Neural cell (in vitro differentiated cells): ENCODE measurements at regions not wholly inside any gene's neighbourhood (a gene's known extent, or its start where the extent isn't known, plus 50 kb on each side); places are given as distances from the start of the nearest gene placed in this dataset.

Experiments used
- H2AFZ ChIP-seq: fragments of 200-600, 300-800 bp; sonication (generic), shearing (Covaris generic); 2 replicates; pipeline ENCODE4 v1.6.0; 2014; ENCODE audit warnings: low read depth, mild to moderate bottlenecking, antibody characterized with exemption, low read length, moderate library complexity
- H3F3A ChIP-seq: fragments of 200-600 bp; shearing (Covaris generic); 2 replicates; pipeline ENCODE4 v1.6.1; 2016; ENCODE audit warnings: mild to moderate bottlenecking, moderate library complexity, mixed read lengths, antibody characterized with exemption, low read length; ENCODE audit not compliant: insufficient read depth, poor library complexity, severe bottlenecking
- H3K27ac ChIP-seq: fragments of 200-600, 300-800 bp; sonication (generic), shearing (Covaris generic); 2 replicates; pipeline ENCODE4 v1.5.1; 2014; ENCODE audit warnings: mild to moderate bottlenecking, low read length, moderate library complexity
- H3K27me3 ChIP-seq: fragments of 300-800, 200-600 bp; sonication (generic), shearing (Covaris generic); 2 replicates; pipeline ENCODE4 v1.6.0; 2014; ENCODE audit warnings: mild to moderate bottlenecking, low read depth, low read length, moderate library complexity; ENCODE audit not compliant: insufficient read depth
- H3K36me3 ChIP-seq: fragments of 300-800, 200-600 bp; sonication (generic), shearing (Covaris generic); 2 replicates; pipeline ENCODE4 v1.5.1; 2014; ENCODE audit warnings: mild to moderate bottlenecking, antibody characterized with exemption, low read length, moderate library complexity; ENCODE audit not compliant: insufficient read depth
- H3K4me2 ChIP-seq: fragments of 300-800, 200-600 bp; sonication (generic), shearing (Covaris generic); 2 replicates; pipeline ENCODE4 v1.6.0; 2014; ENCODE audit warnings: mild to moderate bottlenecking, low read length
- H3K4me3 ChIP-seq: fragments of 300-800, 200-600 bp; sonication (generic), shearing (Covaris generic); 2 replicates; pipeline ENCODE4 v1.5.1; 2014; ENCODE audit warnings: mild to moderate bottlenecking, low read length, moderate library complexity
- H3K79me2 ChIP-seq: fragments of 200-600 bp; shearing (Covaris generic); replicated peaks from 2 replicates; pipeline ENCODE4 v1.6.0; 2014; ENCODE audit warnings: mild to moderate bottlenecking, low read length, moderate library complexity; ENCODE audit not compliant: insufficient read depth
- H3K9ac ChIP-seq: fragments of 300-800, 200-600 bp; sonication (generic), shearing (Covaris generic); 2 replicates; pipeline ENCODE4 v1.6.1; 2016; ENCODE audit warnings: mild to moderate bottlenecking, low read length, mixed read lengths
- H3K9me2 ChIP-seq: fragments of 200-600 bp; shearing (Covaris generic); 2 replicates; pipeline ENCODE4 v1.6.1; 2016; ENCODE audit warnings: mild to moderate bottlenecking, low read length, mixed read lengths; ENCODE audit not compliant: insufficient read depth
- H3K9me3 ChIP-seq: fragments of 200-600, 300-800 bp; sonication (generic), shearing (Covaris generic); 2 replicates; pipeline ENCODE4 v1.6.1; 2016; ENCODE audit warnings: mild to moderate bottlenecking, mixed run types, low read length, moderate library complexity, mixed read lengths
- H4K20me1 ChIP-seq: fragments of 200-600 bp; shearing (Covaris generic); 2 replicates; pipeline ENCODE4 v1.6.1; 2016; ENCODE audit warnings: mild to moderate bottlenecking, mixed run types; ENCODE audit not compliant: insufficient read depth
- EP300 ChIP-seq: fragments of 450-650 bp; conservative IDR thresholded peaks from 2 replicates; pipeline ENCODE4 v1.6.1; 2014; ENCODE audit warnings: antibody characterized with exemption, mild to moderate bottlenecking, moderate library complexity; ENCODE audit not compliant: poor library complexity, severe bottlenecking
- EZH2 ChIP-seq: fragments of 200-600, 300-800 bp; shearing (Covaris generic), sonication (generic); IDR thresholded peaks from 2 replicates; pipeline ENCODE4 v1.6.1; 2014; ENCODE audit warnings: antibody characterized with exemption, low read length, borderline replicate concordance, mild to moderate bottlenecking; ENCODE audit not compliant: insufficient read depth, poor library complexity, severe bottlenecking
- MXI1 ChIP-seq: fragments of 450-650 bp; conservative IDR thresholded peaks from 2 replicates; pipeline ENCODE4 v1.6.1; 2014; ENCODE audit warnings: antibody characterized with exemption, mild to moderate bottlenecking; ENCODE audit not compliant: poor library complexity, severe bottlenecking
- POLR2AphosphoS5 ChIP-seq: IDR thresholded peaks from 2 replicates; pipeline ENCODE4 v1.6.1; 2012
- RAD21 ChIP-seq: fragments of 450-650 bp; conservative IDR thresholded peaks from 2 replicates; pipeline ENCODE4 v1.6.1; 2014; ENCODE audit warnings: antibody characterized with exemption, mild to moderate bottlenecking, moderate library complexity
- SMC3 ChIP-seq: fragments of 450-650 bp; conservative IDR thresholded peaks from 2 replicates; pipeline ENCODE4 v1.6.1; 2014; ENCODE audit warnings: antibody characterized with exemption, mild to moderate bottlenecking, moderate library complexity; ENCODE audit not compliant: poor library complexity
- TAF1 ChIP-seq: IDR thresholded peaks from 2 replicates; pipeline ENCODE4 v1.6.1; 2012; ENCODE audit warnings: low read depth
- TF ChIP-seq, protein P1 (sequence below): IDR thresholded peaks from 2 replicates; pipeline ENCODE4 v1.6.1; 2012; ENCODE audit warnings: borderline replicate concordance
- TF ChIP-seq, protein P2 (sequence below): fragments of 450-650 bp; IDR thresholded peaks from 2 replicates; pipeline ENCODE4 v1.5.1; 2014; ENCODE audit warnings: antibody characterized with exemption, mild to moderate bottlenecking, moderate library complexity; ENCODE audit not compliant: poor library complexity, severe bottlenecking

DNA sequence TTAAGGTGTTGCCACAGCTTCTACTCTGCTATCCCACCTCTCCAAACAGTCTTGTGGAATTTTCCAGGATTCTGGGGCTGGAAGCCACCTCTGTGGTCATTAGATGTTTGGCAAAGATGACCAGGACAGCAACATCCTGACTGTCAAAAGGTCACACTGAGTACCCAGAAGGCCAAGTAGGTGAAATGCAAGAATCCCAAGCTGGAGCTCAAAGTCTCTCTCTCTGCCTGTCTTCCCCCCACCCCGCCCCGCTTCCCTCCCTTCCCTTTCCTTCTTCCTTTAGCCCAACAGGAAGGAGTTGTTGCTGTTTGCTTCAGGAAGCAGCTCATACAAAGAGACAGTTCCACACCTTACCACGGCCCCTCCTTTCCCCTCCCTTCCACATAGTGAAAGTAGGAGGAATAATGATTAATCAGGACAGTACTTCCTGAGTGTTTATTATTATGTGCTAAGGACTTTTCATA is 75.6 kb upstream of the SLC2A1 start:
- TF ChIP-seq POLR2AphosphoS5 (no peak), TAF1 (no peak), SMC3 (no peak), EZH2 (no peak), RAD21 (no peak), EP300 (no peak), MXI1 (no peak)
- TF ChIP-seq, protein P1, sequence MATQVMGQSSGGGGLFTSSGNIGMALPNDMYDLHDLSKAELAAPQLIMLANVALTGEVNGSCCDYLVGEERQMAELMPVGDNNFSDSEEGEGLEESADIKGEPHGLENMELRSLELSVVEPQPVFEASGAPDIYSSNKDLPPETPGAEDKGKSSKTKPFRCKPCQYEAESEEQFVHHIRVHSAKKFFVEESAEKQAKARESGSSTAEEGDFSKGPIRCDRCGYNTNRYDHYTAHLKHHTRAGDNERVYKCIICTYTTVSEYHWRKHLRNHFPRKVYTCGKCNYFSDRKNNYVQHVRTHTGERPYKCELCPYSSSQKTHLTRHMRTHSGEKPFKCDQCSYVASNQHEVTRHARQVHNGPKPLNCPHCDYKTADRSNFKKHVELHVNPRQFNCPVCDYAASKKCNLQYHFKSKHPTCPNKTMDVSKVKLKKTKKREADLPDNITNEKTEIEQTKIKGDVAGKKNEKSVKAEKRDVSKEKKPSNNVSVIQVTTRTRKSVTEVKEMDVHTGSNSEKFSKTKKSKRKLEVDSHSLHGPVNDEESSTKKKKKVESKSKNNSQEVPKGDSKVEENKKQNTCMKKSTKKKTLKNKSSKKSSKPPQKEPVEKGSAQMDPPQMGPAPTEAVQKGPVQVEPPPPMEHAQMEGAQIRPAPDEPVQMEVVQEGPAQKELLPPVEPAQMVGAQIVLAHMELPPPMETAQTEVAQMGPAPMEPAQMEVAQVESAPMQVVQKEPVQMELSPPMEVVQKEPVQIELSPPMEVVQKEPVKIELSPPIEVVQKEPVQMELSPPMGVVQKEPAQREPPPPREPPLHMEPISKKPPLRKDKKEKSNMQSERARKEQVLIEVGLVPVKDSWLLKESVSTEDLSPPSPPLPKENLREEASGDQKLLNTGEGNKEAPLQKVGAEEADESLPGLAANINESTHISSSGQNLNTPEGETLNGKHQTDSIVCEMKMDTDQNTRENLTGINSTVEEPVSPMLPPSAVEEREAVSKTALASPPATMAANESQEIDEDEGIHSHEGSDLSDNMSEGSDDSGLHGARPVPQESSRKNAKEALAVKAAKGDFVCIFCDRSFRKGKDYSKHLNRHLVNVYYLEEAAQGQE = no peak
- TF ChIP-seq, protein P2, sequence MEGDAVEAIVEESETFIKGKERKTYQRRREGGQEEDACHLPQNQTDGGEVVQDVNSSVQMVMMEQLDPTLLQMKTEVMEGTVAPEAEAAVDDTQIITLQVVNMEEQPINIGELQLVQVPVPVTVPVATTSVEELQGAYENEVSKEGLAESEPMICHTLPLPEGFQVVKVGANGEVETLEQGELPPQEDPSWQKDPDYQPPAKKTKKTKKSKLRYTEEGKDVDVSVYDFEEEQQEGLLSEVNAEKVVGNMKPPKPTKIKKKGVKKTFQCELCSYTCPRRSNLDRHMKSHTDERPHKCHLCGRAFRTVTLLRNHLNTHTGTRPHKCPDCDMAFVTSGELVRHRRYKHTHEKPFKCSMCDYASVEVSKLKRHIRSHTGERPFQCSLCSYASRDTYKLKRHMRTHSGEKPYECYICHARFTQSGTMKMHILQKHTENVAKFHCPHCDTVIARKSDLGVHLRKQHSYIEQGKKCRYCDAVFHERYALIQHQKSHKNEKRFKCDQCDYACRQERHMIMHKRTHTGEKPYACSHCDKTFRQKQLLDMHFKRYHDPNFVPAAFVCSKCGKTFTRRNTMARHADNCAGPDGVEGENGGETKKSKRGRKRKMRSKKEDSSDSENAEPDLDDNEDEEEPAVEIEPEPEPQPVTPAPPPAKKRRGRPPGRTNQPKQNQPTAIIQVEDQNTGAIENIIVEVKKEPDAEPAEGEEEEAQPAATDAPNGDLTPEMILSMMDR = no peak
- no peaks in the 10 kb centered on the region for H3K9me2 ChIP-seq
- H3K4me3 ChIP-seq = no peak overlapping the region
- H4K20me1 ChIP-seq = no peaks in the 10 kb centered on the region
- no peak overlapping the region for H3K27ac ChIP-seq
- no peaks in the 10 kb centered on the region for H3K36me3 ChIP-seq
- H3K27me3 ChIP-seq = no peaks in the 10 kb centered on the region
- no peak overlapping the region for H3K9ac ChIP-seq
- H3K4me2 ChIP-seq = no peak overlapping the region
- H3K79me2 ChIP-seq = no peaks in the 10 kb centered on the region
- no peak overlapping the region for H2AFZ ChIP-seq
- no peaks in the 10 kb centered on the region for H3F3A ChIP-seq
- H3K9me3 ChIP-seq = no peaks in the 10 kb centered on the region

DNA sequence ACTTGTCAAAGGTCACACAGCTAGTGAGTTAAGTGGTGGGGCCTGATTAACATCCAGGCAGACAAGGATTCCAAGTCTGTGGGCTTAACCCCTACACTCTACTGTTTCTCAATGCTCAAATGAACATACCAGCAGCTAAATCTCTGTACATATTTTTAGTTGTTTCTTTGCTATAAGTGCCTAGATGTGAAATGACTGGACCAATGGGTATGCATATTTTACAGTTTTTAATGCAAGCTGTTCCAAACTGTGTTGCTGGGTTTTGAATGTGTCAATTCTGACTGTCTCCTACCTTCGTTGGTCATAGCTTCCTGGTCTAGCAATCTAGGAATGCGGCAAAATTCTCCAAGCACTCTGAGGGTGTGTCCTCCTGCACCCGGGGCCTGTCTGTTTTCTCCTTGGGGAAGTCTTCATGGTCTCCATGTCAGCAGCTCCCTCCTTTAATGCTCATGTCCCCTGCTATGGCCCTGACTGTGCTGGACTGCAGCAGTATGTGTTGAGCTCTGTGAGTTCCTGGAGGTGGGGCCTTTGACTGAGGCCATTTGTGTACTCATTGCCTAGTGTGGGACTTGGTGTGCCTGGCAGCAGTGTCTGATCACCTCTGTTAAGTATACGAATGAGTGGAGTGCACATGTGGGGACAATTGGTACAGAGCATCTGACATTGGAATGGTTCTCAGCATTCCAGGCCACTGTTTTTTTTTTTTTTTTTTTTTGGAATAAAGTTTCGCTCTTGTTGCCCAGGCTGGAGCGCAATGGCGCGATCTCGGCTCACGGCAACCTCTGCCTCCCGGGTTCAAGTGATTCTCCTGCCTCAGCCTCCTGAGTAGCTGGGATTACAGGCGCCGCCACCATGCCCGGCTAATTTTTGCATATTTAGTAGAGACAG is 72.9 kb upstream of the SLC2A1 start:
- H3K9me2 ChIP-seq = no peaks in the 10 kb centered on the region
- TF ChIP-seq, protein P2 = no peak
- TF ChIP-seq SMC3 (no peak), EZH2 (no peak), EP300 (no peak), MXI1 (no peak), TAF1 (no peak), POLR2AphosphoS5 (no peak), RAD21 (no peak)
- TF ChIP-seq, protein P1 = no peak
- no peak overlapping the region for H2AFZ ChIP-seq
- no peaks in the 10 kb centered on the region for H3F3A ChIP-seq
- no peak overlapping the region for H3K27ac ChIP-seq
- H3K9me3 ChIP-seq = no peaks in the 10 kb centered on the region
- H3K4me2 ChIP-seq = no peak overlapping the region
- H3K27me3 ChIP-seq = no peaks in the 10 kb centered on the region
- no peaks in the 10 kb centered on the region for H3K36me3 ChIP-seq
- H3K79me2 ChIP-seq = no peaks in the 10 kb centered on the region
- no peak overlapping the region for H3K9ac ChIP-seq
- H3K4me3 ChIP-seq = no peak overlapping the region
- no peaks in the 10 kb centered on the region for H4K20me1 ChIP-seq
